NCI-H1417 treated with DMSO at 0.1 percent for 48 hours (cell line): ENCODE measurements at regions not wholly inside any gene's neighbourhood (a gene's known extent, or its start where the extent isn't known, plus 50 kb on each side); places are given as distances from the start of the nearest gene placed in this dataset.
A peak's percentile ranks its signal among the peaks of the same experiment; 100 is the strongest.

ENCODE experiments used
- DNase-seq: peaks from one replicate; lab custom pipeline; 2025; lab: John Stamatoyannopoulos, UW

DNA sequence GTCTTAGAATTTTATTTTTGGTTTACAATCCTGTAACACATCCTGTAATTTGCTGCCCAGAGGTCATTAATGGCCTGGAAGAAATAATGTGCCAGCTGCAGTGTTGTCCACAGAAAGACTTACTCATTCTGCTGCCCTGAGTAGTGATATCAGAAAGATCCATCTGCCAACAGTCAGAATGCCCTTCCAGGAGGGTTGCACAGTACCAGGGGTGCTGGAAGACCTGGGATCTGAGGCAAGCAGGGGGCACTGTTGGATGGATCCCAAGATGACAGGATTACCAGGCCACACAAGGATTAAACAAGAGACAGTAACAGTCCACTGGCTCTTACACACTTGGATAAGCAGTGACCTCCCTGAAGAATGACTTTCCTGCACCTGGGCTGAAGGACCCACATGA, 93.8 kb upstream of the TOP3B start:
- DNase-seq: no peak

DNA sequence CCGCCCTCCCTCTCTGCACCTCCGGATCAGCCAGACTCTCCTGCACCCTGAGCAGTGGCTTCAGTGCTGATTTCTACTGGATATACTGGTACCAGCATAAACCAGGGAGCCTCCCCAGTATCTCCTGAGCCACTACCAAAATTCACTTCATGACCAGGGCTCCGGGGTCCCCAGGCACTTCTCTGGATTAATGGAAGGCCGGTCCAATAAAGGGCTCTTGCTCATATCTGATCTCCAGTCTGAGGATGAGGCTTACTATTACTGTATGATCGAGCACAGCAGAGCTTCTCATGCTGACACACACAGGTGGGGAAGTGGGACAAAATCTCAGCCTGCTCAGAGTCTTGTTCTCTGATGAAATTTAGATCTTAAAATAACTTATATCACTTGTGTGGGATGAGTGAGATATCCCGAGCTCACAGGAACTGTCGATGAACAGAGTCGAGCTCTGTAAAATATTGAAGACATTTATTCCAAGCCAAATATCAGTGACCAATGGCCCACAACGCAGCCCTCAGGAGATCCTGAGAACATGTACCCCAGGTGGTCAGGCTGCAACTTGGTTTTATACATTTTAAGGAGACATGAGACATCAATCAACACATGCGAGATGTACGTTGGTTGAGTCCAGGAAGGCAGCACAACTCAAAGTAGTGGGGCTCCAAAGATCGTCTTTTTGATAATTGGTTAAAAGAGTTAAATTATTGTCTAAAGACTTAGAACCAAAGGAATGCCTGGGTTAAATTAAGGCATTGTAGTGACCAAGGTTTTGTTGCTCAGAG, 93.0 kb upstream of the TOP3B start:
- no peak for DNase-seq

DNA sequence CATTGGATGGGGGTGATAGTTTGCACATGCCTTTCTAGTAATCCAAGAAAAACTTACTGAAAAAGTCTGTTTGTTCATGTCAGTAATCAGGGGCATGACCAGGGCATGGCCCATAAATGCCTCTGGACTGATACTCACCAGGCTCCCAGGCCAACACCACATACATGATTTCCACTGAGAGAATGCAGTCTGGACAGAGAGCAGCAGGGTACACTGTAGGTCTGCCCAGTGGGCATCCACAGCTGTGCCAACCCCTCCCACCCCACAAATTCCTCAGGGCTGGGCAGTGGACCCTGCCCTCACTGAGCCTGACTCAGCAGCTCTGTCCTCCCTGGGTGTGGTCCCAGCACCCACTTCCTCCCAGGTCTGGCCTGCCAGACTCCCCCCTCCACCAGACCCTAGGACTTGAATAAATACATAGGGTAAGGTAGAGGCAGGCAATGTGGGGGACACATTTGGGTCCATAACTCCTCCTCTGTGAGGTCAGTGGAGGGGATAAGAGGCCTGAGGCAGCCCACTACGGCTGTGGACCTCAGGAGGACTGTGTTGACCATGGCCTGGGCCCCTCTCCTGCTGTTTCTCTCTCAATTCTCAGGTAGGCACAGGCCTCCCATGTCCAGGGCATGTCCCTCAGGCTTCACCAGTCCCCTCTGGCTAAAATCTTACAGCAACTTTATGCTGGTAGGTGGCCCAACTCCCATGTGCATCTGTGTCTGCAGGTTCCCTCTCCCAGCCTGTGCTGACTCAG, 92.2 kb upstream of the TOP3B start:
- no peak for DNase-seq

DNA sequence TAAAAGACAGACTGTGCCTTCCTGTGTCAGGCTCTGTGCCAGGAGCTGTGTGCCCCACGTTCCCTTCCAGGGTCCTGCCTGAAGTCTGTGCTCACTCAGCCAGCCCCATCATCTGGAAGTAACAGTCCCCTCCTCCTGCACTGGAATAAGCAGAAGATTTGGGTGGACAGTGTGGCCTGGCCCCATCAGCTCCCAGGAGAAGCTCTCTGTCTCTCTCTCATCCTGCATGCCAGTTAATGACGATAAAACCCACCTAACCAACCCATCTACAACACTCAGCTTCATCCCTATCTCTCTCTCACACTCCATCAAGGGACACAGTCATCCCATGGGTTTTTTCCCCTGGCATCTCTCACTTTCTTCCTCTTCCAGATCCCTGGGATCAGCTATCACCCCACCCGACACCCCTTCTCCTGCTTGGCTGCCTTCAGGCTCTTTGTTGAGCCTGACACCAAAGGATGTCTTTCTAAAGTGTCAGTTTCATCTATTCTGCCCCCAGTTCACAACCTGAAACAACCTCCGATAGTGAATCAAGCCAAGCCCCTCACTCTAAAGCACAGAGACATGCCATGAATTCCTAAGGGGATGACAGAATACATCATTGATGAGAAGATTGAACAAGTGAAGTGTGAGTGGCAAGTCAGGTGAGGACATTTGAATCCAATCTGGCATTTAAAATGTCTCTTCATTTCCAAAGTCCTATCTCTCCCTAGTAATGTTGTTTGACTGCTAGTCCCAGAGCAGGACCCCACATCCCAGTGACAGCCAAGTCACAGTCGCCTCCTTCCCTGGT, 91.4 kb upstream of the TOP3B start:
- DNase-seq: no peak

DNA sequence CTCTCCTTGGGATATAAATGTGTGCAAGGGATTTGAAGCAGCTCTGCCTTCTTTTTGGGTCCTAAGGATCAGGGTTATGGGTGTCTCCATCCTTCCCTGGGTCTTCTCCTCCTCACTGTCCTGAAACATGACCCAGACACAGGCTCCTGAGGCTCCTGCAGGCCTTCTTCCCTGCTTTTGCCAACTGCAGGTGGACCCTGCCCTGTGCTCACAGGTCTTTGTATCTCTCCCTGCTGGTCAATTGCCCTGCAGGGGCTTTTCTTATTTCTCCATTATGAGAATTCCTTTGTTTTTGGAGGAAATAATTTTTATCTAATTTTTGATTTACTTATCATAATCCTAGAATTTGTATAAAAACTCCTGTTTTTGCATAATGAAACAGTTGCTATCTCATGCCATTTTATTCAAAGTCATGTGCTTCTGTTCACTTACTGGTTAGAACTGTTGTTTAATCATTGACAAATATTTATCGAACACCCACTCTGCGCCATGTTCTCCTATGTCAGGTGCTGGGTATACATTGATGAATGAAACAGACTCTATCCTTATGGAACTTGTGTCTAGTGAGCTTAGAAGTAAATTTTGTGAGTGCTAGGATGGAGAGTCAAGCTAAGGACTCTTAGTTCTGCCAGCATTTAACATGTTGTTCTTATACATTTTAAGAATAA, 89.7 kb upstream of the TOP3B start:
- no peak for DNase-seq

DNA sequence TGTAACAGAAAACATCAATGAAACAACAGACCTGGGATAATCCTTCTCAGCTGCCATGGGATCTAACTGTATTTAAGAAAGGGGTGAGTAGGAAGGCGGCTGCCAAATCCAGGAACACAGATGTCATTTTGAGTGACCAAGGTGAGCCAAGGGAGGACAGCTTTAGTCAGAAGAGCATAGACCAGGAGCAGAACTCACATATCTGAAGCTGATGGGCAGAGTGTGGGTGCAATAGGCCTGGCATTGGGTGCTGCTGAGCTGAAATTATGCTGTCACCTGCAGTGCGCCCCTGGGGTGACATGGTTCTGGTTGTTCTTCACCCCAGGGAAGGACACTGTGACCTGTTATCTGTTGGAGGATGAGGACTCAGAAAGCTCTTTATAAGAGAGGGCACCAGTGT, 88.9 kb upstream of the TOP3B start:
- no peak for DNase-seq

DNA sequence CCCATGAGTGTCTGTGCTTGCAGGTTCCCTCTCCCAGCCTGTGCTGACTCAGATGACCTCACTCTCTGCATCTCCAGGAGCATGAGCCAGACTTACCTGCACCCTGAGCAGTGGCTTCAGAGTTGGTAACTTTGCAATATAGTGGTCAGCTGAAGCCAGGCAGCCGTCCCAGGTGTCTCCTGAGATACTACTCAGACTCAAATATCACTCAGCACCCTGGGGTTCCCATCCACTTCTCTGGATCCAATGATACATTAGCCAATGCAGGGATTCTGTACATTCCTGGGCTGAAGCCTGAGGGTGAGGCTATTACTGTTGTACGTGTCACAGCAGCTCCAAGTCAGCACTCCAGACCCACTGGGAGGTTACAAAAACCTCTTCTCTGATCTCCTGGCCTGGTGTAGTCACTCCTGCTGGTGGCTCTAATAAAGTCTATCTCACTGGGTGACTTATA, 87.8 kb upstream of the TOP3B start:
- no peak for DNase-seq

DNA sequence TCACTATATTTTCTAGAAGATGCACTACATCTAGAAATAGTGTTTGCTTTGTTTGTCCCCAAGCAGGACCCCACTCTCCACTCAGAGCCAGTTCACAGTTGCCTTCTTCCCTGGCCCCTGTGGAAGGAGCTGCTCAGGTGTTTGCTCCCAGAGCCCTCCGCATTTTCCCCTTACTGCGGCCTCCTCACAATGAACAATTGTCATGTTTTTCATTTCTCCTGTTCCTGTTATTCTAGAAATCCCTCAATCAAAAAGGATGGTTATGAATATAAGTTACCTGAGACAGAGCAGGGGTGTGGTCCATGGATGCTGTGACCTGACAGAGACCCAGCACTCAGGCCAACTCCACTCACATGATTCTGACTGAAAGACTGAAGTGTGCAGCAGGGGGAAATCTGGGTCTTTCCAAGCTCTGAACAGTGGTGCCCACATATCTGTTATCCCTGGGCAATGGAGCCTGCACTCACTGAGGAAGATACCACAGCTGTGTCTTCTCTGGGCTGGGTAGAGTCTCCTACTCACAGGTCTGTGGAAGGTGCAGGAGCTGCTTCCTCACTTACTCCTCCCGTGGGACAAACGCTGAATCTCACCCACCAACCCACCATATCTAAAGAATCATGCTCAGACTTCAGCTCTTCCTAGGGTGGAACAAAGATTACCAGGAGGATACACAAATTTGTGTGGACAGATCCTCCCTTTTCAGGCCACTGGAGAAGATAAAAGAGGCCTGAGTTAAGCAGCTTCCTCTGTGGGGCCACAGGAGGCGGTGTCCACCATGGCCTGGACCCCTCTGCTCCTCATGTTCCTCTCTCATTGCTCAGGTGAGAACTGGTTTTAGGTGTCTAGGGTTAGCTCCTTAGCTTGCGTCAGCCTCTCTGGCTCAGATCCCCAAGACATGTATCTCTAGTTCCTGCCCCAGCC, 87.1 kb upstream of the TOP3B start:
- DNase-seq: no peak

DNA sequence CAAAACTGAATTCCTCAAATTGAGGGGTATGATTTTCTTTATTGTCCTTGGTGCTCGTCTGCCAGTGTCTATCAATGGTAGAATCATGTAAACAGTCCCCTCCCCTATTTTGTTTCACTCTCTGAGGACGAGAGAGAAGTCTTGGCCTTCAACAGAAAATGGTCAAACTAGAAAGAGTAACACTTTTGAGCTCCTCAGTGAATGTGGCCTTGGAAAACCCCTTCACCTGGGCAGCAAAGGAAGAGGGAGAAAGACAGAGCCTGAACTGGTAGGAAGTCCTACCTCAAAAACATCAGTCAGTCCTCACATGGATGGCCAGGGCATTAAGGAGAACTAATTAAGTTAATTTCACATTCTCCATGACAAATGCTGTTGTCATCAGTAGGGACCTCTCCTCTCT, 86.1 kb upstream of the TOP3B start:
- DNase-seq: no peak

DNA sequence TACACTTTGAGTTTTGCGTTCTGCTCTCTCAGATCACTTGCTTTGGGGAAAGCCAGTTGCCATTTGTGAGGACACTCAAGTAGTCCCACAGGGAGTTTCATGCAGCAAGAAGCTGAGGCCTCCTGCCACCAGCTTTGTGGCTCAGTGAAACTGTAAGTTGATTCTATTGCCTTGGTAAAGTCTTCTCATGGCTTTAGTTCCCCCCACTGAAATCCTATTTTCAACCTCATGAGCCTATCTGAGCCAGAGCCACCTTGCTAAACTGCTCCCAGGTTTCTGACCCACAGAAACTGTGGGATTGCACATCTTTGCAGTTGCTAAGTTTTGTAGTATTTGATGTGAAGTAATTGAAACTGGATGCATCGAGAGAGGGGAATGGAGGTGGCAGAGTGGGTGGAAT, 85.4 kb upstream of the TOP3B start:
- no peak for DNase-seq

DNA sequence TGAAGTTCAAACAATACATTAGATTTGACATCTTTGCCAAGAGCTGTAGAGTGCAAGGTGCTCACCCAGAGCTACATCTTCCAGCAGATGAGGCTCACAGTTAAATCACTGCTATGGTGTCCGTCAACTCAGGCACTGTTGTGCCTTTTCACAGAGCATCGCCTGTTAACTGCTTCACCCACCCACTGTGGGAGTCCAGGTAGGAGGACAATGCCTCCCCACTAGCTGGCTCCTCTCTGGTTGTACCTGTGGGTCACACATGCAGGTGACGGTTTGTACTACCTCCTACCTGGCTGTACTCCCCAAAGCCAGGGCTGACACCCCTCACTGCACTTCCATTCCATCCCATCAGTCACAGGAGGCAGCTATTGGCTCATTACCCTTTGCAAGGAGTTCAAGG, 84.6 kb upstream of the TOP3B start:
- DNase-seq: no peak

DNA sequence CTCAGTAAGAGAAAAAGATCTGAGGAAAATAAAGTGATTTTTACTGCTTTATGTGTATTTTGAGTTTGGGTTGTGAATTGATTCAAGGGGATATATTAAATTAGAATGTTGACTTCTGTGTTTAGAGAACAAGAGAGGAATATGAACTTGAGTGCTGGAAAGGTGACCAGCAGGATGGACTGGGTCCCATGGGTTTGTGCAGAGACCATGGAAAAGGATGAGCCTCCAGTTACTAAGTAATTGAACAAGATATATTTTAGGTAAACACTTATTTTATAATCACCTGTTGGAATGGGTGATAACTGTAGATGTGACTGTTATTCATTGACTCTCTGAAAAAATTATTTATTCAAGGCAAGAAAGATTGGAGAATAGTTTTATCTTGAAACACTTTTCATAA, 82.0 kb upstream of the TOP3B start:
- DNase-seq: no peak

DNA sequence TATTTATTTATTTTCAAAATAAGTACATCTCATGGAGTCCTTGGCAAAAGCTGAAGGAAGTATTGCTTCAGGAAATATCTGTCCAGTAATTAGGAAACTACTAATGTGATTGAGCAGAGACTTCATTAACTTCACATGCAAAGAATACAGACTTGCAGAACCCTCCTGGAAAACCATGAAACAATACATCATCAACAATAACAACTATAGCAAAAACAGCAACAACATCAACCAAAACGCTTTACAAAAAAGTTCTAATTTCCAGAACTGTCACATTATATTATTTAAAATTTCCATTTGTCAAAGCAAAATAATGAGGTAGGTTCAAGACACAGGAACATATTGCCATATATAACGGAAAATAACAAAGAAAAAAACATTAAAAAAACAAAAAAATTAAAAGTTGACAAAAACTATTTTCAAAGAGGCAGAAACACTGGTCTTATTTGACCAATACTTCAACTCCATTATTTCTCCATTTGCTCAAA, 79.8 kb upstream of the TOP3B start:
- no peak for DNase-seq

DNA sequence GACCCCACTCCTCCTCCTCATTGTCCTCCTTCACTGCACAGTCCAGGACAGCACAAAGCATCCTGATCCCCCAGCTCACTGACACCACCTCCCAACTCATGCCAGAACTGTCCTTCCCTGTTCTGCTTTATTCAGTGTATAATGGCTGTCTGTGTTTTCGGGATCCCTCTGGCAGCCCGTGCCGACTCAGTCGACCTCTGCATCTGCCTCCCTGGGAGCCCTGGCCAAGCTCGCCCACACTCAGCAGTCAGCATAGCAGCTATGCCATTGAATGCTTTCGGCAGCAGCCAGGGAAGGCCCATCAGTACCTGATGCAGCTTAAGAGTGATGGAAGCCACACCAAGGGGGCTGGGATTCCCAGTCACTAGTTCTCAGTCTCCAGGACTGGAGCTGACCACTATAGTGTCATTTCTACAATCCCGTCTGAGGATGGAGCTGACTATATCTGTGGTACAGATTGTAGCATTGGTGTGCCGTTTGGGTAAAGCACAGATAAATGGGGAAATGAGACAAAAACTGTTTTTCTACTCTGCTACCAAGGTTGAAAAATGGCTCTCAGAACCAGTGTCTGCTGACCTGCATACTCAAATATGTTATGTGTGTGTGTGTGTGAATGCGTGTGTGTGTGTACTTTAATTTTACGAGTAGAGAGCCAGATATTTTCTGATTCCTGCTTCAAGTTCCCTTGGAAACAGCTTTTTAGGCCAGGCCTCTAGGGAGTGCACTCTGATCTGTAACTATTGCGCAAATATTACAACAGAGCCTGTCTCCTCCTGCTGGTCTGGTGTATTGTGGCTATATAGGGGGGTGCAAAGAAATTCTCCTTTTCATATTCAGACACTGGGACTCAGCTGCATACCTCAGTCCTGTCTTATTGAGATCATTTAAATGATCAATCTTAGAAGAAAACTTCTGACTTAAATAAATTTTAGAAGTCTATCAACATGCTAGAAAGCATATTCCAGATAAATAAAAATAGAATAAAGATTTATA, 78.8 kb upstream of the TOP3B start:
- peak; percentile 11 for DNase-seq

DNA sequence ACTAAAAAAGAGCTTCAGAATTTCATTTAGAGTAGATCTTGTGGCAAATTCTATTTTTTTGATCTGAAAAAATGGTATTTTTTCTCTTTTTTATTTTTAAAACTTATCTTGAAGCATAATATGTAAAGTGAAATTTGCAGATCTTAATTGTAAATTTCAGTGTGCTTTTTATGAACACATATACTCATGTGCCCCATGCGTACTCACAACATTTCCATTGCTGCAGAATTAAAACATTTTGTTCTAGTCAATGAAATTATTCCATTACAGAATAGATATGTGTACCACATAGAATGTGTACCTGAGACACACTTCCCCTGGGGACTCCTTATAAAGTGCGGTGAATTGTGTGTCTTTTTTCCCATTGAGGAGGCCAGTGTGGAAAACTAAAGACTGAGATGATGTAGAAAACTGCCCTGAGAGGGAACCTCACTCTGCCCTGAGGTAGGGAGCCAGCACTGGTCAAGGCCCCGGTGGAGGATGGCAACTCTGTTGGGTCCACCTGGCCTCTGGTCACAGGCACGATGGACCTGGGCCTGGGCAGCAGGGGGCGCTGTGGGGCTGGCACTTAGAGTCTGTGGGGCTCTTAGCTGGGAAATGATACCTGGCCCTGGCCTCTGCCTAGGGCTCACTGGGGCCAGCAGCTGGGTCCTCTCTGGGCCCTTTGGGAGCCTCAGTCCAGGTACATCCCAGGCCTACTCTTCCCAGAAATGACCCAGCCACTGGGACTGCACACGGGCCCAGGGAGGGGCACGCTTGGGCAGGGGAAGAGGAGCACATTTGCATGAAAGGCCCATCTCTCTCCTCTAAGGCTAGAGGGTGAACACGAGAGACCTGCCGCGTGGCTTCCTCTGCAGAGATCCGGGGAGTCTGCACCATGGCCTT, 77.9 kb upstream of the TOP3B start:
- DNase-seq: no peak

DNA sequence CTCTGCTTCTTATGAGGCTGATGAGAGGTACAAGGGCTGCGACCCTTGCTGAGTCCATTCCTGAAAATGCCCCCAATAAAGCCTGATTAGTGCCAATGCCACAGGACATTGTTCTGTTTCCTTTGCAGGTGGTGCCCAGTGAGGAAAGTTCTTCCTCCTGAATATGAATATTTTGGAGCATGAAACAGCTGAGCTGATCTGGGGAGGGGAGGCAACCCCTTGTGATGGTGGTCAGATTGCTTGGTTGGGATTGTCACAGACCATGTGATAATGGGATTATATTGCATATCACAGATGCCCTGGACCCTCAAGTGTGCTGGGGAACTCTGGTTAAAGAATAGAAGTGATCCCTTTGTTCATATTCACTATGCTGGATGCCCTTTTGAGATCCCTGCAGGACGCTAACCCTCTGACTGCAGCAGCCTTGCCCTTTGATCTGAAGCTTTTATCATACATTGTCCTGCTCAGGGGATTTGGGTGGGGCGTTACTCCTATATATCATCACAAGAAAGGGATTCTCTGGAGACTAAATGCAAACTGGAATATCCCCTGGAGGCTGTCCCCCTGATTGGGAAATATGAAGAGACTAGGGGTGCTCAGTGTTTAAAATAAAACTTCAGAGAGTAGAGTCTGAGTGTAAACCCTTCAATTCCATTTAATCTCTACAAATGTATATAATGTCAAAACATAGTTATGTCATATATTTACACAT, 76.9 kb upstream of the TOP3B start:
- no peak for DNase-seq

DNA sequence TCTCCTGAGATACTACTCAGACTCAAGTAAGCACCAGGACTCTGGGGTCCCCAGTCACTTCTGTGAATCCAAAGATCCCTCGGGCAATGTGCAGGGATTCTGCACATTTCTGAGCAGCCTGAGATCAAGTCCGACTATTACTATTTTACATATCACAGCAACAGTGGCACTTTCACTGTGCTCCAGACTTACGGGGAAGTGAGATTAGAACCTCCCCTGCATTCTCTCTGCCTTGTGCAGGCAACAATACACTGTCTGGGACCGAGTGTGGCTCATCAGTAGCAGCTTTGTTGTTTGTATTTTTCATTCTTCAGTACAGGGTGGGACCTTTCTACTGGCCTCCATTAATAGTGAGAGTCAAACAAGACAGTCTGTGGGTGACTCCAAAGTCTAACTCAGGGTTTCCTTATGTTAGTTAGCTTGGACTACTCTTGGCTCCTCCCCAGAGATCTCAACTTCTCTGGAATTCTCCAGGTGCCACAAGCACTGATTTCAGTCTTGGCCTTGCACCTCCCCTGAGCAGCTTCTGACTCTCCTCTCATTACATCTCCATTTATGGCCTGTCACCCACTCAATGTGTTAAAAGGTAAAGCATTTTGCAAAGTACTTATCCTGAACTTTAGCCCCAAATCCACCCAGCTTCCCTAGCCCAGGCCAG, 76.2 kb upstream of the TOP3B start:
- no peak for DNase-seq
